C4-2B (cell line): ENCODE measurements at regions not wholly inside any gene's neighbourhood (a gene's known extent, or its start where the extent isn't known, plus 50 kb on each side); places are given as distances from the start of the nearest gene placed in this dataset.
"Not testable (repeated sequence)": the region's sequence is repeated elsewhere in the genome, so short reads cannot be mapped to it uniquely, and the experiment has no call there.

Experiments
- H3K27ac ChIP-seq: fragments of 450-650 bp; 2 replicates; pipeline ENCODE4 v1.5.1; 2017
- ZFX ChIP-seq: fragments of 450-650 bp; IDR thresholded peaks from 2 replicates; pipeline ENCODE4 v1.6.1; 2017
- TF ChIP-seq, protein P1 (sequence below): fragments of 450-650 bp; conservative IDR thresholded peaks from 2 replicates; pipeline ENCODE4 v1.5.1; 2017; ENCODE audit warnings: mild to moderate bottlenecking

DNA sequence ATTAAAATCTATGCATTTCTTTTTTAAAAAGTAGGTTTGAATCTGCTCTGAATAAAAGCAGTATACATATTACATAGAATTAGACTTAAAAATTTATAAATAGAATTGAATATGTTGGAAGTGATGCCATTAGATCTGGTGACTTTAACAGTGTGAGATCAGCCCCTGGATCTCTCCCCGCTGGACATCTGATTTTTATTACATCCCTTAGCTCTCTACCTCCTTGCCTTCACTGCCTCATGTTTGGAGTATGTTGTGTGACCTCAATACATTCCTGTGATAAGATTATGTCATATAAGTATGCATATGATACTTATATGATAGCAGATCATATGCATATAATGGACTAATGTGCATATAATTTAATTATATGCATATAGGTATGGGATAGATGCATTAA is 643.4 kb upstream of the NR2F2 start:
- TF ChIP-seq, protein P1, sequence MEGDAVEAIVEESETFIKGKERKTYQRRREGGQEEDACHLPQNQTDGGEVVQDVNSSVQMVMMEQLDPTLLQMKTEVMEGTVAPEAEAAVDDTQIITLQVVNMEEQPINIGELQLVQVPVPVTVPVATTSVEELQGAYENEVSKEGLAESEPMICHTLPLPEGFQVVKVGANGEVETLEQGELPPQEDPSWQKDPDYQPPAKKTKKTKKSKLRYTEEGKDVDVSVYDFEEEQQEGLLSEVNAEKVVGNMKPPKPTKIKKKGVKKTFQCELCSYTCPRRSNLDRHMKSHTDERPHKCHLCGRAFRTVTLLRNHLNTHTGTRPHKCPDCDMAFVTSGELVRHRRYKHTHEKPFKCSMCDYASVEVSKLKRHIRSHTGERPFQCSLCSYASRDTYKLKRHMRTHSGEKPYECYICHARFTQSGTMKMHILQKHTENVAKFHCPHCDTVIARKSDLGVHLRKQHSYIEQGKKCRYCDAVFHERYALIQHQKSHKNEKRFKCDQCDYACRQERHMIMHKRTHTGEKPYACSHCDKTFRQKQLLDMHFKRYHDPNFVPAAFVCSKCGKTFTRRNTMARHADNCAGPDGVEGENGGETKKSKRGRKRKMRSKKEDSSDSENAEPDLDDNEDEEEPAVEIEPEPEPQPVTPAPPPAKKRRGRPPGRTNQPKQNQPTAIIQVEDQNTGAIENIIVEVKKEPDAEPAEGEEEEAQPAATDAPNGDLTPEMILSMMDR, result no peak
- TF ChIP-seq ZFX, result no peak
- H3K27ac ChIP-seq, result no peak overlapping the region

DNA sequence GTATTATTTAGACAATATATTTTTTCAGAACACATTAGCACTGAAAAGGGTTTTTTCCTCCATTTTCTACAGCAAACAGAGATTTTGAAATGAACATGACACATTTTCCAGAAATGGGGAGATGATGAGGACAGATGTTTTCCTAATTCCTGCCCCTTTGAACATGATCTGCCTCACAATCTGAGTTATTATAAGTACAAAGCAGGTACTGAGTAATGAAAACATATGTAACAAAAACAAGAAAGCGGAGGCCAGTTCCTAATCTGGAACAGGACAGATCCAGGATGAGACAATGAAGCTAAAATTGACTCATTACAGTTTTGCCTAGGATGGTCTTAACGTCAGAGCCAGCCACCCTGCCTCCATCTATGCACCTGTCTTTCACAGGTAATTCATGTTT is 642.8 kb upstream of the NR2F2 start:
- no peak for TF ChIP-seq ZFX
- TF ChIP-seq, protein P1, result no peak
- no peak overlapping the region for H3K27ac ChIP-seq

DNA sequence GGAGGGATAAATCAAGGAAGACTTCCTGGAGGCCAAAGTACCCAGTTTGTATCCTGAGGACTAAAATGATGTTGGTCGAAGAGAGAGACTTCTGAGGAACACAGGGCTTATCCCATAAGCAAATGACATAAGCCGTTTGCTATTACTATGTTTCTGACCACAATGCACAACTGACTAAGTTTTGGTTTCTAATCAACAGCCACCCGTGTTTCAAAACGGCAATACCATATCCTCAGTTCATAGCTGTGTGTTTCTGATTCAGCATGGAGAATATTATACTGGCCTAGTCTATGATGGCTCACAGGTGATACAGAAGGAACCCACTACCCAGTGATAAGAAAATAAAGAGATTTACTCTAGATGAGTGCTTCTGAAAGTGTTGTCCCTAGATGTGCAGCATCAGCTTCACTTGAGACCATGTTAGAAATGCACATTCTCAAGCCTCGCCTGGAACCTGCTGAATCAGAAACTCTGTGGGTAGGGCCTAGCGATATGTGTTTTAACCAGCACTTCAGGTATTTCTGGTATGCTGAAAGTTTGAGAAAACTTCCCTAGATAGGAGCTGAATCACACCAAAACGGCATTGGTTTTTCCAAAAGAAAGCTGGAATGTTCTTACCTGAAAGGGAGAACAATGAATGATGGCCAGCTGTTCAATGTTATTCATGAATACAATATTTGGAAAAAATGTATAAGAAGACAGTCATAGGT is 639.7 kb upstream of the NR2F2 start:
- H3K27ac ChIP-seq, result no peak overlapping the region
- no peak for TF ChIP-seq ZFX
- TF ChIP-seq, protein P1, result no peak

DNA sequence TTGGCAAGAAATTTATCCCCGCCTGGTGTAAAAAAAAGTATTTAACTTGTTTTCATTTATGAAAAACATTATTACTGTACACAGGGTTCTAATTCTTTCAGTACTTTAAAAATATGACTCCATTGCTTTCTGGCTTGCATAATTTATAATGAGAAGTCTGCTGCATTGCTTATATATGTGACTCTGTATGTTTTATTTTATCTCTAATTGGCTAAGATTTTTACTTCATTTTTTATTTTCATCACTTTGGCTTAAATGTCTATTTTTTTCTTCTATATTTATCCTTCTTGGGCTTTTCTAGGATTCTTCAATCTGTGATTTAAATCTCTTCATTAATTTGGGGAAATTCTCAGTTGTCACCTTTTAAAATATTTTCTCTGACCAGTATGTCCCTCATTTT is 636.6 kb upstream of the NR2F2 start:
- no peak overlapping the region for H3K27ac ChIP-seq
- no peak for TF ChIP-seq ZFX
- TF ChIP-seq, protein P1, result no peak

DNA sequence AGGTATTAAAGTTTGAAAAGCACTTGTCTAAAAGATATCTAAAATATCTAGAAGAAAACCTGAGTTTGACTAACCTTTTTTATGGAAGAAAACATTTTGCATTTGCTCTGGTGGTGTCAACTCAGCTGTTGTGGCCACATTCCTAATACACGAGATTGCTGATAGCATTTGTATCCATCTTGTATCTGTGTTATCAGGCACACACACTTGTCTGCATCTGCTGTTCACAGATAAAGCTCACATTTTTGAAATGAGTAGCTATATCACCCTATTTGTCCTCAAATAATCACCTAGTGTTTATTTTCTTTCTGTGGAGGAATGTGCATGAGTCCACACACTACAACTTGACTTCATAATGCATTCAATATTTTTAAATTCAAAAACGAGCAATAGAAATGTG is 632.3 kb upstream of the NR2F2 start:
- TF ChIP-seq ZFX, result no peak
- TF ChIP-seq, protein P1, result no peak
- no peak overlapping the region for H3K27ac ChIP-seq

DNA sequence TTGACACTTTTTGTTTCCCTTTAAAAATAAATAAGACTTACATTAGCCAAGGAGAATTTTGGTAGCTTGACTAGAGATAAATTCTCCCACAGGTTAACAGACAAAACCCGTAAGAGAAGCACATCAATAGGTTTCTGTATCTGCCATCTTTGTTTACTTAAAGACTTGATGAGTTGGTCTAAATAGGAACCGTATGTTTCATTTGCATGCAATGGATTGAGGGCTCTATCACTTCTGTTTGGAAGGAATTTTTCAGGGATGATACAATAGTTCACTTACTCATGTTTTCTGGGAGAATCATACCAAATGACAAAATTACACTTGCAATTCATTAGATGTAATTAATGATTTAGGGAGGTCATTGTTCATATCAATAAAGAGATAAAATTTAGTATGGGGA is 631.5 kb upstream of the NR2F2 start:
- TF ChIP-seq, protein P1, result no peak
- no peak for TF ChIP-seq ZFX
- H3K27ac ChIP-seq, result no peak overlapping the region

DNA sequence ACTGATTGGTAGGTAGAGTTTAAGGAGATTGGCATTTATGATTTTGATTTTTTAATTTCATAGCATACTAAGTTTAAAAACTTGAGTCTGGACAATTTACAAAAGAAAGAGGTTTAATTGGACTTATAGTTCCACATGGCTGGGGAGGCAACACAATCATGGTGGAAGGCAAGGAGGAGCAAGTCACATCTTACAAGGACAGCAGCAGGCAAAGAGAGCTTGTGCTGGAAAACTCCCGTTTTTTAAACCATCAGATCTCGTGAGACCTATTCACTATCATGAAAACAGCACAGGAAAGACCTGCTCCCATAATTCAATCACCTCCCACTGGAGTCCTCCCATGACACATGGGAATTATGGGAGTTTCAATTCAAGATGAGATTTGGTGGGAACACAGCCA is 630.9 kb upstream of the NR2F2 start:
- TF ChIP-seq, protein P1, result no peak
- TF ChIP-seq ZFX, result no peak
- no peak overlapping the region for H3K27ac ChIP-seq

DNA sequence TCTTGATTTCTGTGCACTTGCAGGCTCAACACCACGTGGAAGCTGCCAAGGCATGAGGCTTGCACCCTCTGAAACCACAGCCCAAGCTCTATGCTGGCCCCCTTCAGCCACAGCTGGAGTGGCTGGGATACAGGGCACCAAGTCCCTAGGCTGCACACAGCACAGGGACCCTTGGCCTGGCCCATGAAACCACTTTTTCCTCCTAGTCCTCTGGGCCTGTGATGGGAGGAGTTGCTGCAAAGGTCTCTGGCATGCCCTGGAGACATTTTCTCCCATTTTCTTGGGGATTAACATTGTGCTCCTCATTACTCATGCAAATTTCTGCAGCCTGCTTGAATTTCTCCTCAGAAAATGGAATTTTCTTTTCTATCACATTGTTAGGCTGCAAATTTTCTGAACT is 629.8 kb upstream of the NR2F2 start:
- H3K27ac ChIP-seq, result not testable (repeated sequence)
